Fibroblast of gingiva (primary cell): ENCODE measurements at regions not wholly inside any gene's neighbourhood (a gene's known extent, or its start where the extent isn't known, plus 50 kb on each side); places are given as distances from the start of the nearest gene placed in this dataset.

Experiments
- DNase-seq: peaks from one replicate; pipeline ENCODE4 v3.0.0-alpha.2; 2011; ENCODE audit warnings: low read depth

GRCh38 chr17:13931800-13932460, 137.4 kb upstream of the COX10 start:
- peak; percentile 75 for DNase-seq

- no peak for DNase-seq
Observed at GRCh38 chr17:13933441-13934276, 135.6 kb upstream of the COX10 start.

- DNase-seq: no peak
Observed at GRCh38 chr17:13939222-13939621, 130.1 kb upstream of the COX10 start.

GRCh38 chr17:13940858-13941665, 128.2 kb upstream of the COX10 start:
- DNase-seq: peak; percentile 29

- no peak for DNase-seq
Observed at GRCh38 chr17:13941781-13942180, 127.5 kb upstream of the COX10 start.

GRCh38 chr17:13943909-13944308, 125.4 kb upstream of the COX10 start:
- no peak for DNase-seq

- no peak for DNase-seq
Observed at GRCh38 chr17:13947499-13947898, 121.8 kb upstream of the COX10 start.

- DNase-seq: no peak
Observed at GRCh38 chr17:13952009-13952750, 117.1 kb upstream of the COX10 start.

- DNase-seq: peak; percentile 19
Observed at GRCh38 chr17:13953841-13954240, 115.5 kb upstream of the COX10 start.

GRCh38 chr17:13957636-13958035, 111.7 kb upstream of the COX10 start:
- DNase-seq: peak; percentile 72

GRCh38 chr17:13958773-13959172, 110.5 kb upstream of the COX10 start:
- DNase-seq: no peak

- no peak for DNase-seq
Observed at GRCh38 chr17:13961265-13961664, 108.0 kb upstream of the COX10 start.

GRCh38 chr17:13962716-13963240, 106.5 kb upstream of the COX10 start:
- DNase-seq: no peak

GRCh38 chr17:13967416-13967815, 101.9 kb upstream of the COX10 start:
- no peak for DNase-seq

- no peak for DNase-seq
Observed at GRCh38 chr17:13970531-13970930, 98.8 kb upstream of the COX10 start.

GRCh38 chr17:13973960-13974651, 95.2 kb upstream of the COX10 start:
- no peak for DNase-seq

GRCh38 chr17:13977837-13978236, 91.5 kb upstream of the COX10 start:
- DNase-seq: no peak

GRCh38 chr17:13978478-13978877, 90.8 kb upstream of the COX10 start:
- DNase-seq: no peak

GRCh38 chr17:13981881-13982280, 87.4 kb upstream of the COX10 start:
- no peak for DNase-seq

- no peak for DNase-seq
Observed at GRCh38 chr17:13984956-13985355, 84.3 kb upstream of the COX10 start.

- no peak for DNase-seq
Observed at GRCh38 chr17:13986855-13987254, 82.4 kb upstream of the COX10 start.
